Posterior cingulate gyrus (tissue), 11 donors: ENCODE measurements at regions not wholly inside any gene's neighbourhood (a gene's known extent, or its start where the extent isn't known, plus 50 kb on each side); places are given as distances from the start of the nearest gene placed in this dataset.
A peak's percentile ranks its signal among the peaks of the same experiment; 100 is the strongest.

Source experiments
- DNase-seq, 10 donors: peaks; one replicate each; pipeline versions ENCODE4 v3.0.0 to v3.0.0-alpha.2; 2020 to 2021; ENCODE audit warnings: mixed read lengths in 3 of 10
- intact Hi-C: fragments of 100-400 bp; cut with DNase I; formaldehyde crosslinking; loops from one replicate; pipeline ENCODE4 v1.15.1; 2023

- intact Hi-C loops = no loop called here
- no peak for DNase-seq
Measured at GRCh38 chr15:96414875-96415274, 84.4 kb downstream of the NR2F2 start.

DNA sequence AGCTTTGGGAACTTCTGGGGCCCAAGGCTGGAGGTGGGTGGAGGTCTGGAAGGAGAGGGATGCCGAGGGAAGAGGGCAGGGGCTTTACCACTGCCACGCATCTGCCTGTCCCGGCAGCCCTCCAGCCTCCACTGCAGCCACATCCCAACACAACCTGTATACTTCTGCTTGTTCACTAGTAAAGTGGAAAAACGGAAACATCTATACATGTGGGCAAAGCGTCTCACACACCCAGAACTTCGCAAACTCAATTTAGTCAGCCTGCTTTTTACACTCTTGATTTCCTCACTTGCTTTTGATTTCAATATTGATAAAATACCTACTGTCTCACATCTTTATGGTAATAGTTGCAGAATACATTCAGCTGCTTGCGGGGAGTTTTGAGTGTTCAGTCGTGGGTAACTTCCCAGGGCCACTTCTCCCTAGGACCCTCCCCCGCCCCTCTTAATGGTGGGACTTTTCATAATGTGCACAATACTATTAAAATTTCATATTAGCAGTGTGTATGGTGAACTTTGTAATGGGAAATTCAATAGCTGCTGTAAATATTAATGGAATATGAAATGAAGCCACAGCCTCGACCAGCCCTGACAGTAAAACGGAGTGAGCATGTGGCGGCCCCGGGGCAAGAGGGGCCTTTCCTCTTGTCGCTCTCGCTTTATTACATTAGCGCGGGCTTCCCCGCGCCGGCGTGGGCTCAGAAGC is 85.2 kb downstream of the NR2F2 start:
- intact Hi-C loops = no loop called here
- no peak for DNase-seq

GRCh38 chr15:96416218-96416933 is 85.9 kb downstream of the NR2F2 start:
- intact Hi-C loops = no loop called here
- peak in 1 of 10 donors; percentile 77 for DNase-seq

GRCh38 chr15:96416934-96417759 is 86.6 kb downstream of the NR2F2 start:
- intact Hi-C loops = no loop called here
- DNase-seq = no peak

DNA sequence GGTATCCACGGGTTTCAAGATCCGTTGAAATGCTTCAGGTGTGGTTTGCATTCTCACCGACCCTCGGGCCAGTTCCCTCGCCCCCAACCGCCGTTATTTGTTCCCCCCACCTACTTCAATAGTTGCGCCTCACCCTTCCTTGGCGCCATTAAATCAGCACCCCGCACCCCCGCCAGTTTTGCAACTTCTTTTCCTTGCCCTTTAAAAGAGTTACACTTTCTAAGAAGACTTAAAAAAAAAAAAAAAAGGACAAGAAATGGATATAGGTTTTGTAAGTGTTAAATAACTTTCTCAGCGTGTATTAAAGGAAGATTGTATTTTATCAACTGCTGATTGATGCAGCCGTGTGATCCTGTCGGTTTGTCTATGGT is 87.2 kb downstream of the NR2F2 start:
- intact Hi-C loops = no loop called here
- DNase-seq = no peak

DNA sequence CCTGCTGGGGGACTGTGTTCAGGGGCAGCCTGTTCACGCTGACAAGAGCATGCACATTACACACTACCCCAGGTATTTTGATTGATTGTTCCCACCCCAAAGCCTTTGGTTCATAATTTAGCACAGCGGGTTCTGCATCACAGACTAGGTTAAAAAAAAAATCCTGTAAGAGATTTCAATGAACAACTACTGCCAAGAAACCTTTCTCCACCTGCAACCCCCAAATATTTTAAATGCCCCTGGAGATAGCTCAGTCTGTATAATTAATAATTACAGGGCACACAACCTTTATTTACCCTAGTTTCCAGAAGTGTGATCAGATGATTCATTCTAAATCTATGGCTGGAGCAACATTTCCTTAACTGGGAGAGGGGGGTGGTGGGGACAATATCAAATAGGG is 87.6 kb downstream of the NR2F2 start:
- no peak for DNase-seq
- intact Hi-C loops = no loop called here

DNA sequence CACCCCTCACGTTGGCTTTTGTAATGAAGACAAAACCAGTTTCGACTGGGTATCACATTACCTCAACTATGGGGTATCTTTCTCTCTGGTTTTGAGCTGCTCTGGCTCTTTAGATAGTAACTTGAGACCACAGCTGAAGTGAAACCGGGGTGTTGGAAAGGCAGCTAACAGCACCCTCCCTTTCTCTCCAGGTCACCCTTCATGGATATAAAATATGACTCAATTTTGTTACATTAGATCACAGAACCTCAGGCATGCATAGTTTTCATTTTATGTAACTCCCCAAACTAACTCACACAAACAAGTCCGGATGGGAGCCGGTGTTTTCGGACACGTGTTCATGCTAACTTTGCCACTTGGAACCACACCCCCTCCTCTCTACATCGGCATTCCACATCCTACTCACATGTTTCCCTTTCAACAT is 90.7 kb downstream of the NR2F2 start:
- no peak for DNase-seq

DNA sequence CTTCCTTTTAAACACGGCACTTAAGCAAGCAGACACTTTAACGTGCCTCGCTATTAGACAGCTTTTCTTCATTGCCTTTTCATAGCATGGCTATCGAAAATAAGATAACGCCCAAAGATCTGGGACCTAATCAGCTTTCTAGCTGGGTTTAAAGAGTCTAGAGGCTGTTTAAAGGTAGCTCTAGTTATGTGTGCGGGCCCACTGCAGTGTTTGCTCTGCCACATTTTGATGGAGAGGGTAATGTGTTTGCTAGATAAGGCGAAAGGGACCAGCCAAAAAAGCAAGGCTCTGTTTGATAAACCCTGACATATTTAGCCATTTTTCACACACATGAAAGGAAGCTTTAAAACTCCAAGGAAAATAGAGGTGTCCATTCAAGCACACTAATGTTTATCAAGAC is 91.6 kb downstream of the NR2F2 start:
- intact Hi-C loops = no loop called here
- no peak for DNase-seq

More for the DNA sequence above, 90.7 kb downstream of the NR2F2 start:
- intact Hi-C loops = no loop called here

DNA sequence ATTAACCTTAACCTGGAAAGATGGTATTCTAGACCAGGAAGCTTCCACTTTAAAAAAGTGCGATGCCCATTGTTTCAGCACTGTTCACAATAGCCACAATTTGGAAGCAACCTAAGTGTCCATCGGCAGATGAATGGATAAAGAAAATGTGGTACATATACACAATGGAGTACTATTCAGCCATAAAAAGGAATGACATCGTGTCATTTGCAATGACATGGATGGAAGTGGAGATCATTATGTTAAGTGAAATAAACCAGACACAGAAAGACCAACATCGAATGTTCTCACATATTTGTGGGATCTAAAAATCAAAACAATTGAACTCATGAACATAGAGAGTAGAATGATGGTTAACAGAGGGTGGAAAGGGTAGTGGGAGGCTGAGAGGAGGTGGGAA is 94.2 kb downstream of the NR2F2 start:
- intact Hi-C loops = no loop called here
- no peak for DNase-seq

GRCh38 chr15:96428742-96429141 is 98.2 kb downstream of the NR2F2 start:
- DNase-seq = no peak
- intact Hi-C loops = no loop called here

DNA sequence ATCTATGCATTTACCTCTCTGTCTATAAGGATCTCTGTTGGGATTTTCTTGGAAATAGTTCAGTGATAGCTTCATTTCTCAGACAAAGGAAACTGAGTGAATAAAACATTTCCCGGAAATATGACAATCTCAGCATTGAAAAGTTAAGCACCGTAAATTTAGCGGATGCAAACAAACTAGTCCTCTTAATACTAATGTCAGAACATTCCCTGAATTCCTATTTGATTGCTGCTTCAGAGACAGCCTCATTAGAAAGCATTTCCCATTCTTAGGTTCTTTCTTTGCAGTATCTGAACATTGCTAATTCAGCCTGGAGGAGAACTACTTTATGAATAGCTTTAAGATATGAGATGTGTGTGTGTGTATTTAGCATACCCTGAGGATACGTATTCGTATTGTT is 101.3 kb downstream of the NR2F2 start:
- intact Hi-C loops = no loop called here
- DNase-seq = no peak

GRCh38 chr15:96435022-96435421 is 104.5 kb downstream of the NR2F2 start:
- intact Hi-C loops = no loop called here
- DNase-seq = no peak

DNA sequence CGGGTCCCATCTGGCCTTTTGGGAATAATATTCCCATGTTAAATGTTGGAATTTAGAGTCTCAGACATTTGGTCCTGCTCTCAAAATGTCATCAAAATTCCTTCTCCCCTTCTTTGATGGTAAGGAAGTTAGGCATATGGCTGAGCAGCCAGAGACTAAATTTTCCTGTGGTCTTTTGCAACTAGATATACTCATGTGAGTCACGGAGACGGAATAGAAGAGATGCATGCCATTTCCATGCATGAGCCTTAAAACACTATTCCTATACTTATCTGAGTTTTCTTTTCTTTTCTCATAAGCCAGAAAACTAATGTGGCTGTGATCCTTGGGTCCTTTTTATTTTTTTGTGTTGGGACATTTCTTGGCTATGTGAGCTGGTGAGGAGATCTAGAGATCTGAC is 105.3 kb downstream of the NR2F2 start:
- intact Hi-C loops = no loop called here
- DNase-seq = no peak

DNA sequence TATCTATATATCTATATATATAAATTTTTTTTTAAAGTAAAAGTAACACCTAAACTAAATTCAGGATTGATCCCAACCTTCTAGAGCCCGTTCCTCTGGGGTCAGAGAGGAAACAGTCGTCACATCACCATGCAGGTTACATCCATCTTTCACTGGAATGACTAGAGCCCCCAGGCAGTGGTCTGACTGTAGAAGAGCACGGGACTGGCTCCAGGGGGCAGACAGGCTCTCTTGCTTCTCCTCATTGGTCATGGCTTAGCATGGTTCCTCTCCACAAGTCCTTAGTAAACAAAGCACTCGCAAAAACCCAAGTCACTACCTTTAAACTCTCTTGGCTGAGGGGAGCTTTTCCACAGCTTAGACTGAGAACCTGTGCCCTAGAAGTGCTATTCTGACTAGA is 110.5 kb downstream of the NR2F2 start:
- intact Hi-C loops = no loop called here
- no peak for DNase-seq

DNA sequence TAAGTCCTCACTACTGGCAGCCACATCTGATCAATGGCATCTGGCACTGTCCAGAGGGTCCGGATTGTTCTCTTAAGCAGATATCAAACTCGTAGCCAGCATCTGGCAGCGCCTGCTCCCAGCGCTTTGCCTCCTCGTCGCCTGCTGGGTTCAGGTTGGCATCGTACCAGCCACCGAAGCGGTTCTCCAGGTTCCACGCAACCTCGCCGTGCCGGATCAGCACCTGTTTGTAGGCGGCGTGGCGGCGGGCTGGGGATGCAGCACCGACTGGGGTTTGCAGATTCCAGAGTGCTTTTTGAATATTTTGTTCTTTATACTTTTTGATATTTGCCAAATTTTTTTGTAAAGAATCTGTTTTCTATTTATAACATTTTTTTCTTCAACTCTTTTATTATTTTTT is 111.6 kb downstream of the NR2F2 start:
- intact Hi-C loops = no loop called here
- DNase-seq = peak in 2 of 10 donors; percentile 74 to 83

DNA sequence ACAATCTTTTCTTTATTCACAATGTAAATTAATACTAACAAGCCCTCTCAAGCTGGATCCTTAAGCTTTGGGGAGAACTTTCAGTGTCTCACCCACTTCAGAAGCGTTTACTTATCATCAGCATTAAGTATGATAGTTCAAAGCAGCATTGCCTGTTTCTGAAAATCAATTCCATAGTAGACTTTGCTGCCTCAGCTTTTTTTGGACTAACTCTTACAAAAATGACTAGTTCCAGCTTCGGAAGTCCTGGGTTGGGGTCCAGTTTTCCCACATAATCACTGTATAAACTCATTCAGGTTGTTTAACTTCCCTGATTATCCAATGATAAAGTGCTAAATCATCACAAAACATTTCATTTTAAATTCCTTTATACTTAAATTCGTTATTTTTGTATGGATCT is 114.4 kb downstream of the NR2F2 start:
- intact Hi-C loops = no loop called here
- no peak for DNase-seq

- intact Hi-C loops = no loop called here
- DNase-seq = no peak
Measured at GRCh38 chr15:96448923-96449322, 118.4 kb downstream of the NR2F2 start.

- DNase-seq = no peak
- intact Hi-C loops = no loop called here
Measured at GRCh38 chr15:96457841-96458240, 127.3 kb downstream of the NR2F2 start.

DNA sequence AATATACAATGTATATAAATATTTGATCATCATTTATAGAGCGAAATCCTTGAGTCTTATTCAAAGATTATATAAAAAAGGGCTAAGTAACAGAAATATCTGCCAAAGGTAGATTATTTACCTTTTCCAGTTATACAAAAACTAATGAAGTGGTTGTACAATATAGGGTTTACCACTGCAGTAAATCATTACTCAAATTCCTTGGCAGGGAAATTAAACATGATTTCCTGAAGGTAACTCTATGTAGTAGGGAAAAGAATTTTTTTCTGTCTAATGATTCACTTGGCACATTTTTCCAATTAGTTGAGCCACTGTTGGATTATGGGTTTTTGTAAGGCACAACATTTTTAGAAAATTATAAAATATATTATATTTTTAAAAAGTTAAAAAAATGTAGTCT is 129.6 kb downstream of the NR2F2 start:
- no peak for DNase-seq
- intact Hi-C loops = no loop called here

- no peak for DNase-seq
- intact Hi-C loops = no loop called here
Measured at GRCh38 chr15:96462768-96463750, 132.6 kb downstream of the NR2F2 start.
